GM12864 (cell line): ENCODE measurements at regions not wholly inside any gene's neighbourhood (a gene's known extent, or its start where the extent isn't known, plus 50 kb on each side); places are given as distances from the start of the nearest gene placed in this dataset.

Source experiments
- DNase-seq: peaks from one replicate; pipeline ENCODE4 v3.0.0-alpha.2; 2011; ENCODE audit warnings: low read depth
- H3K4me3 ChIP-seq: 2 replicates; pipeline ENCODE4 v1.5.1; 2011; ENCODE audit warnings: mild to moderate bottlenecking, low read depth, low read length, control low read depth
- TF ChIP-seq, protein P1 (sequence below): IDR thresholded peaks from 2 replicates; pipeline ENCODE4 v1.5.1; 2011; ENCODE audit warnings: low read depth, mild to moderate bottlenecking, moderate library complexity, low read length, control low read depth, inconsistent platforms; ENCODE audit errors: missing control alignments

- no peak for DNase-seq
- TF ChIP-seq, protein P1, sequence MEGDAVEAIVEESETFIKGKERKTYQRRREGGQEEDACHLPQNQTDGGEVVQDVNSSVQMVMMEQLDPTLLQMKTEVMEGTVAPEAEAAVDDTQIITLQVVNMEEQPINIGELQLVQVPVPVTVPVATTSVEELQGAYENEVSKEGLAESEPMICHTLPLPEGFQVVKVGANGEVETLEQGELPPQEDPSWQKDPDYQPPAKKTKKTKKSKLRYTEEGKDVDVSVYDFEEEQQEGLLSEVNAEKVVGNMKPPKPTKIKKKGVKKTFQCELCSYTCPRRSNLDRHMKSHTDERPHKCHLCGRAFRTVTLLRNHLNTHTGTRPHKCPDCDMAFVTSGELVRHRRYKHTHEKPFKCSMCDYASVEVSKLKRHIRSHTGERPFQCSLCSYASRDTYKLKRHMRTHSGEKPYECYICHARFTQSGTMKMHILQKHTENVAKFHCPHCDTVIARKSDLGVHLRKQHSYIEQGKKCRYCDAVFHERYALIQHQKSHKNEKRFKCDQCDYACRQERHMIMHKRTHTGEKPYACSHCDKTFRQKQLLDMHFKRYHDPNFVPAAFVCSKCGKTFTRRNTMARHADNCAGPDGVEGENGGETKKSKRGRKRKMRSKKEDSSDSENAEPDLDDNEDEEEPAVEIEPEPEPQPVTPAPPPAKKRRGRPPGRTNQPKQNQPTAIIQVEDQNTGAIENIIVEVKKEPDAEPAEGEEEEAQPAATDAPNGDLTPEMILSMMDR, result no peak
- no peak overlapping the region for H3K4me3 ChIP-seq
These were observed 224.2 kb downstream of the SNX18 start for GRCh38 chr5:54741711-54742110.

DNA sequence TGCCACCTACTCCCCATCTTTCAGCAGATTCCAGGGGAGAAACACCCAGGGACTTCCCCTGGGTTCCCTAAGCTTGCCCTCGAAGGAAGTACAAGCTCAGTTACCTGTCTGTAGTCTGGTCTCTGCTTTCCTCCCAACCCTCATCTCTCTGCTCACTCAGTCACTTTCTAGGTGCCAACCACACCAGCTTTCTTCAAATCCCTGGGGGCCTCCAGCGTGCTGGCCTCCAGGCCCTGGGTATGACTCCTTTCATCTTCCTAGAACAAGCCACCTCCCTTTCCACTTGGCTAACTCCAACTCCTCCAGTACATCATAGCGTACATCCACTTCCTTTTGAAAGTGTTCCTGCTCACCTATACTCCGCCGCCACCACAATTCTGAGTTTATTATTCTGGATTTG, 222.6 kb downstream of the SNX18 start:
- TF ChIP-seq, protein P1, result no peak
- DNase-seq, result no peak
- no peak overlapping the region for H3K4me3 ChIP-seq

DNA sequence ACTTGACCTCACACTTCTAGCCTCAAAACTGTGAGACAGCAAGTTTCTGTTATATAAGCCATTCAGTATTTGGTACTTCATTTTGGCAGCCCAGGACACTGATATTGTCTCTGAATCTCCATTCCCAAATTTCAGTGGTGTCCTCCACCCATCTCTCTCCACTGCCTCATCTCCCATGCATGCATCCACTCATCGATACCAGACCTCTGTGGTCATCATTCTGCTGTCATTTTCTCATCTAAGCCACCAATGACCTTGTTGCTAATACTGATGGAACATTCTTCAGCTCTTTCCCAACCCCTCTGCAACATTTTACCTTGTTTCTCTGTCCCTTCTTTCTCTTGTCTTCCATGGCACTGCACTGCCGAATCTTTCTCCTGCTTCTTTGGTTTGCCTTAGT, 221.8 kb downstream of the SNX18 start:
- no peak for DNase-seq
- no peak overlapping the region for H3K4me3 ChIP-seq
- TF ChIP-seq, protein P1, result no peak

GRCh38 chr5:54738973-54739367, 221.4 kb downstream of the SNX18 start:
- no peak for DNase-seq
- TF ChIP-seq, protein P1, result no peak
- no peak overlapping the region for H3K4me3 ChIP-seq

- TF ChIP-seq, protein P1, result no peak
- no peak for DNase-seq
- no peak overlapping the region for H3K4me3 ChIP-seq
These were observed 220.8 kb downstream of the SNX18 start for GRCh38 chr5:54738118-54738972.

GRCh38 chr5:54736003-54736797, 218.6 kb downstream of the SNX18 start:
- H3K4me3 ChIP-seq, result no peak overlapping the region
- DNase-seq, result no peak
- TF ChIP-seq, protein P1, result no peak
